HG02840 (cell line): ENCODE measurements at regions not wholly inside any gene's neighbourhood (a gene's known extent, or its start where the extent isn't known, plus 50 kb on each side); places are given as distances from the start of the nearest gene placed in this dataset.

Experiments used
- ATAC-seq: cut with Tn5 transposase; IDR thresholded peaks from one replicate; pipeline ENCODE4 v1.9.1; 2021; ENCODE audit warnings: mild to moderate bottlenecking, moderate library complexity, moderate number of reproducible peaks; ENCODE audit not compliant: unreplicated experiment, low FRiP score

DNA sequence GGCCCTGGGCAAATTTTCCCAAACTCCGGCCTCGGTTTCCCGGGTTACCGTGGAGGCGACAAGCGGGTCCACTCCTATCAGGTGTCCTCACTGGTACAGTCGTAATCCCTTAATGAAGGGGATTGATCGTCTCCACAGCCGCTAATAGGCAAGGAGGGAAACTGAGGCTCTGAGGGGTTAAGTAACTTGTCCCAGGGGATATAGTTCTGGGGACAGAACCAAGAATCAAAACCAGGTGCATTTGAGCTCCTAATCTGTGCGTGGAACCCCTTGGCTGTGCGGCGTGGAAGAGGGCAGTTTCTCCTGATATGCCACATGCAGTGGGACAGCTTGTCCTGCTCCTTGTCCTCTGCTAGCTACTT, 157.2 kb downstream of the CYRIA start:
- ATAC-seq = no peak

DNA sequence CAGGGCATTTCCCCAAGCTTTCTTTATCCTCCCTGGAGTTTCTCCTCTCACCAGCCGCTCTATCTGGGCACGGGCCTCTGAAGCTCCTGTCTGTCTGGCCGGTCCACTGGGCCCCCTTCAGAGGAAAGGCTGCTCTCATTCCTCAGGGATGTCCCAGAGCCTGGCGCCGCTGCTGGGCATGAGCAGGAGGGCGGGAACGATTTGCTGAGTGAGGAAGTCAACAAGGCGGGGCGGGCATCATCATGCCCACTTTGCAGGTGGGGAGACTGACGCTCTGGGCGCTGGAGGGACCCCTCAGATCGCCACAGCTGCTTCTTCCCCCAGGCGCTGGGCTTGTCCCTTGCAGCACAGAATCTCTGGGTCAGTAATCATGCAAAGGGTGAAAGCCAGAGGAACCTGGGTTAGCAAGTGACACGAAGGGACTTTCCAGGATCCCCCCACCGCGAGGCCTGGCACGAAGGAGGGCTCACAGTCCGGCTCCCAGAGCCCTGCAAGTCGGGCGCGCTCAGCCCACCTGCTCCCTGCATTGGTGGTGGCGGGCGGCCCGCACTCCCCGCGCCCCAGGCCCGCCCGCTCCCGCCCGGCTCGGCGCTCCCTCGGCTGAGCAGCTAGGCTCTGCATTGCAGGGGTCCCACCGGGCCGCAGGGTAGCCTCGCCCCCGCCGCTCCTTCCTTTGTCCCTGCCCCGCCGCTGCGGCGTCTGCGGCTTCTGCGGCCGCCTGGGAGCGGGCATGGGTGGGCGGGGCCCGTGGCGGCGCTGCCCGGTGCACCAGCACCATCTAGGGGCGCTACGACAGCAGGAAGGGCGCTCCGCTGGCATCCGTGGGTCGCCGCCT, 157.8 kb downstream of the CYRIA start:
- ATAC-seq = no peak

- ATAC-seq = no peak
Observed at GRCh38 chr2:16506366-16506765, 159.3 kb downstream of the CYRIA start.

- ATAC-seq = no peak
Observed at GRCh38 chr2:16496426-16497388, 168.9 kb downstream of the CYRIA start.

- ATAC-seq = no peak
Observed at GRCh38 chr2:16495509-16496208, 170.0 kb downstream of the CYRIA start.

DNA sequence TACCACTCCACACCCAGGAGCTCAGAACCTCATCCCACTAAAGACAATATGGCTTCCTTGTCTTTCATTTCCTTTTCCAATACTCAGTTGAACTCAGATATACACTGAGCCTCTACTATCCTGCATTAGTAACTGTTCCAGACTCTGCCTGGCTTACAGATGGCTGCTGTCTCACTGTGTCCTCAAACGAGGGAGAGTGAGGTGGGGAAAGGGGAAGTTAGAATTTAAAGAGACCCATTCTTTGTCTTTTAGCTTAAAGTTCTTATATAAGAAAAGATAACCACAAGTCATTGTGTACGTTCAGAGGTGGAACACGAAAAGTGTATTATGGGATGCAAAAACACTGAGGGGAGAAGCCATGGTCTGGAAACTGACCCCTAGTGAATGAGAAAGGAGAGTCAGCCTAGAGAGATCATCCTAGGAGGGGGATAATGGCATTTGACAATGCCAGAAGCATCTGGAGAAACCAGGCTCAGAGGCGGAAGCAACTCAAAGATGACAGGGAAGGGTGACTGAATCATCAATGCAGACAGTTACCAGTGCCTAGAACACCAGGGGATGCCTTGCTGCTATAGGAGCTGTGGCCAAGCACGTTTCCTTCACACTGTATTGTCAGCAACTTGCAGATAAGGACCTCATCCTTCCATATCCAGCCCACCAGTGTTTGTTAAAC, 170.7 kb downstream of the CYRIA start:
- ATAC-seq = no peak

GRCh38 chr2:16493788-16494187, 171.8 kb downstream of the CYRIA start:
- no peak for ATAC-seq

GRCh38 chr2:16487686-16488085, 177.9 kb downstream of the CYRIA start:
- no peak for ATAC-seq

- no peak for ATAC-seq
Observed at GRCh38 chr2:16485251-16485650, 180.4 kb downstream of the CYRIA start.

GRCh38 chr2:16482460-16482859, 183.2 kb downstream of the CYRIA start:
- ATAC-seq = no peak

DNA sequence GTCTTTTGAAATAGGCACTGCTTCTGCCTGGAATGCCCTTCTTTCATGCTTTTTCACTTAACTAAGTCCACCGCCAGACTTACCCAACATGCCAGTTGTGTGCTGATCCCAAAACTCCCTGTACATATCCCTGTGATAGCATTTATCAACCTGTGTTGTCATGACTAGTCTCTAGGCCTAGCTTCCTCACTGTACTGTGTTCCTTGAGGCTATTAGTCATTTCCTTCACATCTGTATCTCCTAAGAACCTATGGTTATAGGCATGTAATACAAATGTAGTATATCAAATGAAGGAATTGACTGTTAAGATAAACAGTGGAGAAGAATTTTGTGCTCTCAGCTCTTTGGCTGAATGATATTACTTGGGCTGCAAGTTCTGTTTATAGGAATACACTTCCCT, 184.3 kb downstream of the CYRIA start:
- ATAC-seq = no peak

GRCh38 chr2:16479721-16480120, 185.9 kb downstream of the CYRIA start:
- no peak for ATAC-seq

GRCh38 chr2:16478434-16479210, 187.0 kb downstream of the CYRIA start:
- ATAC-seq = no peak

- no peak for ATAC-seq
Observed at GRCh38 chr2:16477648-16478047, 188.0 kb downstream of the CYRIA start.

GRCh38 chr2:16476866-16477265, 188.8 kb downstream of the CYRIA start:
- no peak for ATAC-seq

- ATAC-seq = no peak
Observed at GRCh38 chr2:16475986-16476567, 189.6 kb downstream of the CYRIA start.

- ATAC-seq = no peak
Observed at GRCh38 chr2:16475586-16475985, 190.0 kb downstream of the CYRIA start.

DNA sequence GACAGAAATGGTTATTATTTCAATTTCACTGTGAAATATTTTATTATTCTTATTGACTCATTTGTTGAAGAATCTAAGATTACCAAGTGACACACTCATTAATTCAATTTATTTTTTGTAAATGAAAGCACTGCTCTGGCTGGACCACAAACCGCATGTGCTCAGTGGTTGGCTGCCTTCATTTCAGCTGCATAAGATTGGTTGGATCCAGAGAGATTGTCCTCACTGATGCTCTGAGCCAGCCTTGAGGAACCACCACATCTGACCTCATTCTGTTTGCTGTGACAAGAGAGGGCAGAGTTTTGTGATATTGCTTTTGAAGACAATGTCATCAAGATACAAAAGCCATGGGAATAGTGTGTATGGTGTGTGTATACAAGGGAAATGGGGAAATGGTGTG, 192.1 kb downstream of the CYRIA start:
- no peak for ATAC-seq

DNA sequence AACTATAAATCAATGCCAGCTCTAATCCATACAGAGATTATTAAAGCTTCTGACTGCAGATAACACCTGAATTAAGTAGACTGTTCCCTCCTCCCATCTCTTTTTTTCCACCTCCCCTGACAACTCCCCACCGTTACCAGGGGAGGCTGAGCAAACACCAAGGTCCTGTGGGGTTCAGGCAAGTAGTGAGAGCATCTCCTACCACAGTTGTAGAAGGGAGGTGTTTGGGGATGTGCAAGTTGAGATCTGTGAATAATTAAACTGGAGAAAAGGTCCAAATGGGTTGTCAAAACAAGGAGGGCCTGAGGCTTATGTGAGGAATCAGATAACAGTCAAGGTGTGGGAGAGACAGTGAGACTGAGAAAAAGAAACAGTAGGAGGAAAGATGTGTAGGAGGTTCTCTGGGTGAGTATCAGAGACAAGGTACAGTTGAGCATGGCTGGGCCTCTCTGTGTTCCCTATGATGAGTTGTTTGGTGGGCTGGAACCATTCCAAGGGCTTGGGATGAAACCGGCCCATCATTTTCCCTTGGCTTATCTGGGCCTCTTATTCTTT, 194.6 kb downstream of the CYRIA start:
- no peak for ATAC-seq
